HG02938 (cell line): ENCODE measurements at regions not wholly inside any gene's neighbourhood (a gene's known extent, or its start where the extent isn't known, plus 50 kb on each side); places are given as distances from the start of the nearest gene placed in this dataset.

Source experiments
- ATAC-seq: cut with Tn5 transposase; IDR thresholded peaks from one replicate; pipeline ENCODE4 v1.9.1; 2021; ENCODE audit warnings: mild to moderate bottlenecking, moderate library complexity; ENCODE audit not compliant: unreplicated experiment

- ATAC-seq = no peak
Observed at GRCh38 chr12:124687917-124688316, 120.5 kb upstream of the NCOR2 start.

GRCh38 chr12:124687174-124687902 lies 119.9 kb upstream of the NCOR2 start:
- ATAC-seq = no peak

GRCh38 chr12:124686370-124687173 lies 119.2 kb upstream of the NCOR2 start:
- ATAC-seq = no peak

GRCh38 chr12:124685689-124686369 lies 118.4 kb upstream of the NCOR2 start:
- no peak for ATAC-seq

- no peak for ATAC-seq
Observed at GRCh38 chr12:124684971-124685688, 117.7 kb upstream of the NCOR2 start.

- ATAC-seq = no peak
Observed at GRCh38 chr12:124684496-124684895, 117.1 kb upstream of the NCOR2 start.

GRCh38 chr12:124683152-124684124 lies 116.0 kb upstream of the NCOR2 start:
- ATAC-seq = no peak

- ATAC-seq = no peak
Observed at GRCh38 chr12:124682425-124683151, 115.2 kb upstream of the NCOR2 start.

- no peak for ATAC-seq
Observed at GRCh38 chr12:124681779-124682391, 114.5 kb upstream of the NCOR2 start.

GRCh38 chr12:124680863-124681778 lies 113.7 kb upstream of the NCOR2 start:
- ATAC-seq = no peak

- no peak for ATAC-seq
Observed at GRCh38 chr12:124679533-124680371, 112.3 kb upstream of the NCOR2 start.

GRCh38 chr12:124679047-124679446 lies 111.6 kb upstream of the NCOR2 start:
- no peak for ATAC-seq

GRCh38 chr12:124678421-124678893 lies 111.0 kb upstream of the NCOR2 start:
- ATAC-seq = no peak

GRCh38 chr12:124677552-124678356 lies 110.3 kb upstream of the NCOR2 start:
- ATAC-seq = no peak

GRCh38 chr12:124676714-124677462 lies 109.5 kb upstream of the NCOR2 start:
- ATAC-seq = no peak
